ES-I3 (cell line): ENCODE measurements at regions not wholly inside any gene's neighbourhood (a gene's known extent, or its start where the extent isn't known, plus 50 kb on each side); places are given as distances from the start of the nearest gene placed in this dataset.

Experiments used
- H3K36me3 ChIP-seq: 2 replicates; pipeline ENCODE4 v1.6.1; 2013; ENCODE audit warnings: mild to moderate bottlenecking, low read length, control low read depth, moderate library complexity; ENCODE audit not compliant: insufficient read depth
- H3K4me1 ChIP-seq: 2 replicates; pipeline ENCODE4 v1.6.1; 2013; ENCODE audit warnings: mild to moderate bottlenecking, control low read depth, low read length; ENCODE audit not compliant: insufficient read depth
- H3K9ac ChIP-seq: 2 replicates; pipeline ENCODE4 v1.6.1; 2013; ENCODE audit warnings: low read depth, mild to moderate bottlenecking, low read length, moderate library complexity
- H3K9me3 ChIP-seq: 2 replicates; pipeline ENCODE4 v1.6.1; 2013; ENCODE audit warnings: mild to moderate bottlenecking, low read length, moderate library complexity; ENCODE audit not compliant: control insufficient read depth, insufficient read depth

GRCh38 chr2:117646872-117647271 lies 167.6 kb upstream of the DDX18 start:
- no peaks in the 10 kb centered on the region for H3K36me3 ChIP-seq
- H3K9ac ChIP-seq: no peak overlapping the region
- H3K4me1 ChIP-seq: no peaks in the 10 kb centered on the region
- H3K9me3 ChIP-seq: no peaks in the 10 kb centered on the region

DNA sequence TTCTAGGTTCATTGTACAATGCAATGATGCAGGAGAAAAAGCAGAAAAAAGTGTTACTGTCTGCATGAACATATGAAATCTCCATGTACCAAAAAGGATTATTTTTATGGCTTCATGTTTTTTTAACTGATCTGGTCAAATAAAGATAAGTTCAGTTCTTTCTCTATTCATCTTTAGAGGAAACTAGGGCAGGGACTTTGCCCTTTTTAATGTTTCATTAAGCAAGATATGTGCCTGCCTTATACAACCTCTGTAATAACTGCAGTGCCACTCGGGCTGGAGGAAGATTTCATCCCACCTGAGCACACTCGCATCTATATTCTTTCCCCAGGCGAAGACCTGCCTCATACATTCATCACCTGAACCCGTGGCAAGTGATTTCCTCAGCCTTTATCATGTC lies 157.9 kb upstream of the DDX18 start:
- Histone ChIP-seq H3K9ac (no peak overlapping the region), H3K9me3 (no peaks in the 10 kb centered on the region), H3K4me1 (peaks cover 10% of the 10 kb centered on the region; the same call in 1 of the 2 replicates), H3K36me3 (no peaks in the 10 kb centered on the region)

DNA sequence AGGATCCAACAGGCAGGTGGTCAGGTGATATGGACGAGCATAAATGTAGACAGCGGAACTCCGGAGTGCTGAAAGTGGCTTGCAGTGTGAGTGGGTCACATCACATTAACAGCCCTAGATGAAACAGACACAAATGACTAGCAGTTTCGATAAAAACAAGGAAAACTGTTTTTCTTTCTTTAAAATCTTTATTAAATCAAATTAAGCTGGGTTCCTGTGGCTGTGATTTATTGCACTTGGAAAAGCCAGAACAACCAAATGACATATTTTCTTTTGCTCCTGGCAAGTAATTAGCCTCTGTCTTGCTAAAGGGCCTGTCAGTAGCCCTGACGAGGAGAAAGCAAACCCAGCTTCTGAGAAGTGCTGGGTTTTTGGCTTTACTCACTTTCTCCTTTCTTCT lies 152.9 kb upstream of the DDX18 start:
- H3K9me3 ChIP-seq: no peaks in the 10 kb centered on the region
- H3K4me1 ChIP-seq: peaks cover 18% of the 10 kb centered on the region
- no peaks in the 10 kb centered on the region for H3K36me3 ChIP-seq
- H3K9ac ChIP-seq: no peak overlapping the region

DNA sequence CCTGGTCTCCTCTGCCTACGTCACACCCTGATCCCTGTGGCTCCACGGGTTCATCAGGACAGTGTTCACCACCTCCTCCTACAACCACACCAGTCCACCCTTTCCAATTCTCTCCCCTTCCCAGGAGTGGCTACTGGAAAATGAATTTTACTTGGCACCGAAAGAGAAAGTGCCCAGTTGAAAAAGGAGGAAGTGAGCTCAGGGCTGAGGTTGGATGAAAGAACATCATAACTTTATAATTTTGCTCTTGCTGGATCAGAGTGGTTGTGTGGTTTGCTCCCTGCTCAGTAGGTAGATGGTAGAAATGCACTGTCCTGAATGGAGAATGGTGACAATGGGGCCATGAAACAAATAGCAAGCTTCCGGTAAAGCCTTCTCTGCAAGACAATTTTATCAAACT lies 140.3 kb upstream of the DDX18 start:
- no peaks in the 10 kb centered on the region for H3K36me3 ChIP-seq
- H3K9ac ChIP-seq: no peak overlapping the region

DNA sequence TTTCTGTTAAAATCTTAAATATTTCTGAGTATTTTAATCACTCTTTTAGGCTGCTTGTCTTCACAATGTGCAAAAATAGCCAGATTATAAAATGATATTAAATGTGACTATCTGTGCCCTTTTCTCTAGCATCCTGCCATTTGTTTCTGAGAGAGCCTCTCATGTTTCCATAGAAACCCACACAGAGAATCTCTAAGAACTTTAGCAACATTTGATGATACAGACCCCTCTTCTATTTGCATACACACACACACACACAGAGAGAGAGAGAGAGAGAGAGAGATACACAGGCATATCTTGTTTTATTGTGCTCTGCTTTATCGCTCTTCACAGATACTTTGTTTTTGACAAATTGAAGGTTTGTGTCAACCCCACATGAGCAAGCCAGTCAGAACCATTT lies 134.5 kb upstream of the DDX18 start:
- no peaks in the 10 kb centered on the region for H3K4me1 ChIP-seq
- H3K9ac ChIP-seq: no peak overlapping the region
- no peaks in the 10 kb centered on the region for H3K9me3 ChIP-seq
- H3K36me3 ChIP-seq: no peaks in the 10 kb centered on the region

More for the DNA sequence above, 140.3 kb upstream of the DDX18 start:
- H3K9me3 ChIP-seq: peaks cover 10% of the 10 kb centered on the region; the same call in 1 of the 2 replicates
- H3K4me1 ChIP-seq: no peaks in the 10 kb centered on the region

- no peaks in the 10 kb centered on the region; the same call in 1 of the 2 replicates for H3K36me3 ChIP-seq
Observed at GRCh38 chr2:117684919-117685318, 129.6 kb upstream of the DDX18 start.

GRCh38 chr2:117686699-117687098 lies 127.8 kb upstream of the DDX18 start:
- no peaks in the 10 kb centered on the region for H3K4me1 ChIP-seq
- H3K9me3 ChIP-seq: no peaks in the 10 kb centered on the region
- H3K9ac ChIP-seq: no peak overlapping the region
- H3K36me3 ChIP-seq: no peaks in the 10 kb centered on the region; the same call in 1 of the 2 replicates

More at GRCh38 chr2:117684919-117685318, 129.6 kb upstream of the DDX18 start:
- no peaks in the 10 kb centered on the region for H3K4me1 ChIP-seq
- H3K9ac ChIP-seq: no peak overlapping the region
- no peaks in the 10 kb centered on the region for H3K9me3 ChIP-seq

DNA sequence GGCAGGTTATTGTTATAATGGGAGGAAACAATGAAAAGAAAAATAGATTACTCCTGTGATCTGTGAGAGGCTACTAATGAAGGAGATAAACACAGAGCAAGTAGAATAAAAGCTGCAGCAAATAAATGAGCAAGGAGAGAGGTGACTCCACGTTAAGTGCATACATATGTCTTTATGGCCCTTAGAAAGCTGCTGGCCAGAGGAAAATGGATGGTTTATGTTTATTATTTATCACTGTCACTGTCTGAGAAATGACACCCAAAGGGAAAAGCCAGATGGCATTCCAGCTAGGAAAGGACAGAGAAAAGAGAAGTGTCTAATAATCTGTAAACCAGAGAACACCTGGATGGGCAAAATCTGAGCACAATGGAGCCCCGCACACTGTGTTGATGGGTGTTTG lies 122.9 kb upstream of the DDX18 start:
- H3K4me1 ChIP-seq: peaks cover 8% of the 10 kb centered on the region
- H3K9ac ChIP-seq: no peak overlapping the region
- no peaks in the 10 kb centered on the region; the same call in 1 of the 2 replicates for H3K36me3 ChIP-seq
- H3K9me3 ChIP-seq: no peaks in the 10 kb centered on the region

- H3K4me1 ChIP-seq: peaks cover 8% of the 10 kb centered on the region
- no peak overlapping the region for H3K9ac ChIP-seq
- no peaks in the 10 kb centered on the region; the same call in 1 of the 2 replicates for H3K36me3 ChIP-seq
Observed at GRCh38 chr2:117692001-117692763, 122.3 kb upstream of the DDX18 start.

DNA sequence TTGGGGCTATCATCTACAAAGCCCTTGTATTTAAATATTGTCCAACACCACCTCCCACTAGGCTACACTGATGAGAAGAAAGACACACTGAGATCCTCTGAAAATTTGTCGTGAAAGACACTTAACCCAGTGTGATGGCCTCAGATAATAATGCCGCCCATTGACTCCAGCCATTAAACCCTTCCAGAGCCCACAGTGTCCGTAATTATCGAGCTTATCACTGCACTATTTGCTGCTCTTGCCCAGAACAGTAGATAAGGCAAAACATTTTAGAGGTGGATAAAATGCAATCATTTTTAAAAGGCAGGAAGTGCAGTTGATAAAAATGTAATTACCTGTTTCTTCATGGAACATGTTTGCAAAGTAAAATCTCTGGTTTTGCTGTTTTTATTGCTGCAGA lies 121.3 kb upstream of the DDX18 start:
- H3K36me3 ChIP-seq: no peaks in the 10 kb centered on the region; the same call in 1 of the 2 replicates
- no peaks in the 10 kb centered on the region for H3K9me3 ChIP-seq
- no peak overlapping the region for H3K9ac ChIP-seq
- peaks cover 8% of the 10 kb centered on the region for H3K4me1 ChIP-seq

More at GRCh38 chr2:117692001-117692763, 122.3 kb upstream of the DDX18 start:
- no peaks in the 10 kb centered on the region for H3K9me3 ChIP-seq

DNA sequence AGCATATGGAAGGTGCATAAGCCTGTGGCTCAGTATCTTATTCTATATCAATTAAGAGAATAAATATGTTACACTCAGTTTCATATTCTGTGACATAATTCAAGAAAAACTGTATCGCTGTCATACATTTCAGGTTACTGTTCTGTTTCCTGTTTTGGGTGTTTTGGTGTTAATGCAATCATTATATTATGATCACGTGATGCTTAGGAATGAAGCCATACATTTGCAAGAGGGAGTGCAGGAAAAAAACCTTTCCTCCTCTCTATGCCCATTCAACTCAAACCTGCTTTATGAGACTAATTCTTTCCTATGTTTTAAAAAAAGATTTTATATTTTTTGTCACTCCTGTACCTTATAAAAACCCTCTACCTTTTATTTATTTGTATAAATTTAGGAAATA lies 120.8 kb upstream of the DDX18 start:
- Histone ChIP-seq H3K9me3 (no peaks in the 10 kb centered on the region), H3K36me3 (no peaks in the 10 kb centered on the region; the same call in 1 of the 2 replicates), H3K4me1 (peaks cover 8% of the 10 kb centered on the region)

DNA sequence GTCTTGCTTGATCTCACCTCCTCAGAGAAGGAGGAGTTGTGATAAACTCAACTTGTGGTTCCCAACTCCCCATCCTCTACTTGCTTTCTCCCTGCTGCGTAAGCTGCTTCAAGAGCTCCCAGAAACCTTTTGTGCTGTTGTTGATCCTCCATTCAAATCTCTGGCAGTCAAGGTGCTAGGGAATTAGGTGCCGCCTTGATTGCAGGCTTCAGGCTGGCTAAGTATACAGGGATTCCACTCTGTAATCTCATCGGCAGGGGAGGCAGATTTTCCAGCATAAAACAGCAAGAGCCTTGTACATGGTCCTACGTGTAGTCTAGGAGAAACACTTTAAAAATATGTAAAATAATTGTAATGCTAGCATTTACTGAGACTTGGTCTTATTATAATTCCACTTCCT lies 116.2 kb upstream of the DDX18 start:
- Histone ChIP-seq H3K9ac (no peak overlapping the region), H3K9me3 (no peaks in the 10 kb centered on the region), H3K4me1 (no peaks in the 10 kb centered on the region), H3K36me3 (no peaks in the 10 kb centered on the region)

More for the DNA sequence above, 120.8 kb upstream of the DDX18 start:
- H3K9ac ChIP-seq: no peak overlapping the region

- Histone ChIP-seq H3K9me3 (no peaks in the 10 kb centered on the region), H3K4me1 (no peaks in the 10 kb centered on the region), H3K9ac (no peak overlapping the region), H3K36me3 (no peaks in the 10 kb centered on the region)
Observed at GRCh38 chr2:117698819-117699218, 115.7 kb upstream of the DDX18 start.

DNA sequence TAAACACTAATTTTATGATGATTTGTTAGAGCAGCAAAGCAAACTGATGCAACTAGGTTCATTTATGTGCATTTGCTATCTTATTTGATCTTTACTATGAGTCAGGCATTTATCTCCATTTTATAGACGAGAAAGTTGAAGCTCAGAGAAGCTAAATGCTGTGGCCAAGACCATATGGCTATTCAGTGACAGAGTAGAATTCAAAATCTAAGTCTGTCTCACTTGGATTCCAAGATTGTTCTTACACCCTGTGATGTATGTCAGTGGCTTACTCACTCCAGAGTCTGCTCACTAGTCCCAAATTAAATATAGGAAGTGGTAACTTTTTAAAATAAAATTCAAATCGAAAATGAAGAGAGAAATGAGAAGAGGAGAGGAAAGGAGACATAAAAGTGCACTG lies 114.0 kb upstream of the DDX18 start:
- Histone ChIP-seq H3K36me3 (no peaks in the 10 kb centered on the region), H3K9ac (no peak overlapping the region), H3K9me3 (no peaks in the 10 kb centered on the region), H3K4me1 (no peaks in the 10 kb centered on the region)

DNA sequence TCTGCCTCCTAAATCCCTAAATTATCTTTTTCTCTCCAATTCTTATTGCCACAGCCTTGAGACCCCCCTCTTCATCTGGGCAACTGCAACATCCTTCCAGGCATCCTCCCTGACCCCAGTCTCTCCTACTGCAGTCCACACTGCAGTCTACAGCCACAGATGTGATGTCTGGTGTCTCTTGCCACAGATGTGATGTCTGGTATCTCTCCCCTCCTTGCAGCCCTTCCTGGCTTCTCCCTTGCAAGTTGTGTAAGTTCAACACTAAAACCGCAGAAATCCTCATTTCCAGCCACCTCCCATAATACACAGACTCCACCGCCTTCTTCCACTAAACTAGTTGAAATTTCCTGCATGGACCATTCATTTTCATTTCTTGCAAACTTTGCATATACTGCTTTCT lies 113.1 kb upstream of the DDX18 start:
- H3K4me1 ChIP-seq: no peaks in the 10 kb centered on the region
- H3K9me3 ChIP-seq: no peaks in the 10 kb centered on the region
- no peaks in the 10 kb centered on the region for H3K36me3 ChIP-seq
- no peak overlapping the region for H3K9ac ChIP-seq
